NCI-H446 (cell line): ENCODE measurements at regions not wholly inside any gene's neighbourhood (a gene's known extent, or its start where the extent isn't known, plus 50 kb on each side); places are given as distances from the start of the nearest gene placed in this dataset.
"Not testable (repeated sequence)": the region's sequence is repeated elsewhere in the genome, so short reads cannot be mapped to it uniquely, and the experiment has no call there.

Experiments
- DNase-seq, 2 experiments: peaks; one replicate each; lab custom pipeline; 2025; lab: John Stamatoyannopoulos, UW

GRCh38 chr4:17010426-17011087, 112.1 kb upstream of the LDB2 start:
- DNase-seq = no peak

DNA sequence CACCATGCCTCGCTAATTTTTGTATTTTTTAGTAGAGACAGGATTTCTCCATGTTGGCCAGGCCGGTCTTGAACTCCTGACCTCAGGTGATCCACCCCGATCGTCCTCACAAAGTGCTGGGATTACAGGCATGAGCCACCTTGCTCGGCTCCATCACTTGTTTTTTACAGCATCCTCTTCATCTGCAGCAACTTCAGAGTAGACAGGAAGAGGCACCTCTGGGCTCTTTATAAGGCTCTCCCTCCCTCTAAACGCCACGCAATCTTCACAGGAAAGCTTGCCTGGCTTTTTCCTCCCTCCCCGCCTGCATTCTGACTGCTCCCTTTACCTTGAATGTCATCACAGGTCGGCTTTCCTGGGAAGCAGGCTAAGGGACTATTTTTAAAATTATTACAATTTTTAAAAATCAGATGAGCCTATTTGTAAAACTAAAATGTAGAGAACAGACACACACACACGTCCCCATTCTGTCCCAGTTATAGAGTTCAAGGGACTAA, 111.5 kb upstream of the LDB2 start:
- DNase-seq = no peak

DNA sequence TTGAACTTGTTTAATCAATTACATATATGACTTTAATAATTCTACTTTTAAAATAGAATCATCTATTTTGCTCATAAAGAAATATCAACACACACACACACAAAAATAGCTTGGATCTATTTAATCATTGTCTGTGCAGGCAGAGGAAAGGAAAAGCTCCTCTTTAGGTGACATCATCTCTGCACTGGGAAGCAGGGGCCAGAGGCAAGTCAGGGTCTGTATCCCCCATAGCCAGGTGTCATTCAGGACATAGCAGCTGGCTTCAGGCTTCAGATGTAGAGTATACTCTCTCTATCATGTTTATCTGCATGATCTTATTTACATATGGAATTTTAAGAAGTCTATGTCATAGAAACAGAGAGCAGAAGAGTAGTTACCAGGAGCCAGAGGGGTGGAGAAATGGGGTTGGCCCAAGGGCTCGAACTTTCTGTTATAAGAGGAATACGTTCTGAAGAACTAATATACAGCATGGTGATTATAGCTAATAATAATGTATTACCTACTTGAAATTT, 110.4 kb upstream of the LDB2 start:
- no peak for DNase-seq

- not testable (repeated sequence) for DNase-seq
These were observed 105.4 kb upstream of the LDB2 start for GRCh38 chr4:17003606-17004392.

DNA sequence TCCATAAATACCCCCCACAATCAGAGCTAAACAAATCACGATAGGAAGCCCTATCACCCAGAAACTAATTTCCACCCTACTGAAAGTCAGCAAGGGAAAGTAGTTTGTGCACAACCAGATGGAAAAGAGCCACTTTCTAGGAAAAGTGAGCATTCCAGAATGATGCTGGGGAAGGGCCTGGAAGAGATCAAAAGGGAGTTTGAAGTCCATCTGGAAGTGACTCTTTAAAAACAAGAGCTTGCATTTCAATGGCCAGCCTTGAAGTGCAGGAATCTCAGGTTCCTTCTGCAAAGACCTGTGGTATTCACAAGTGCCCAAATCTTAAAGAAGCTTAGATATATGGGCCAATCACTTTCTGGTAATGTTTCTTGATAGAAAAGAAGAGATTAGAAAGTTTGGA, 97.0 kb upstream of the LDB2 start:
- DNase-seq = no peak

DNA sequence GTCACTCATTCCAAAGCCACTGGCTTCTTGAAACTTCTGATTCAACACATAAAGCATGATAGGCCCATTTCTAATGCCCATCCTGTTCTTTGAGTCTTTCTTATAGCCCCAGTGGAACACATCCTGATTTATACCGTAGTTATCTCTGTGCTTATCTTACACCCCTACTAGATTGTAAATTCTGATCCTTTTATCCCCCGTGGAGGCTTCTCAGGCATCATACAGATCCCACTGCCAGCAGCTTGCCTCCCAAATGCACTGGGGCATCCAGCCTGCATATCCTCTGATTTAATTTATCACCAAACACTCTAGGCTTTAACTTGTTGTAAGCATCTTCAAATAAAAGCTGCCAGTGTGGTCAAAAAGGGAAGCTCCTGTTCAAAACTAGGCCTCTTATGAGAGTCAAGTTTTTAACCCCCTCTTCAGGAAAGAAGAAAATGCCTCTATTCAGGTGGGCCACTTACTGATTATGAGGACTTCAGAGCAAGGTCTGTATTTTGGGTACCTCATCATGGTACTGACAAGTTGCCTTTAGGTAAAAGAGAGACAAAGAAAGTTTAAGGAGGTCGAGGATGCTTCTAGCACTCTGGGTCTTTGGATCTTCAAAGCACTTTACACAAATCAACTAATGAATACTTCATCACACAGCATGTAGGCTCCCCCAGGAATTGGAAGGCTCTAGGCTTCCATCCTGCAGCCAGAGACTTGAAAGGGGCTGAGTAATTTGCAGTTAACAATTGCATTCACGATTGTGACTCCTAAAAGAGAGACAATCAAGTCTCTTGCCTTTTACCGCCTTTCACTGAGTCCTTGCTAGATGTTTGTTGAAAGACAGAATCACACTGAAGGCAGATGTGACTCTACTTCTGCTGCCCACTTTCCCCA, 95.8 kb upstream of the LDB2 start:
- DNase-seq = no peak

GRCh38 chr4:16992566-16993225, 94.3 kb upstream of the LDB2 start:
- DNase-seq = no peak

DNA sequence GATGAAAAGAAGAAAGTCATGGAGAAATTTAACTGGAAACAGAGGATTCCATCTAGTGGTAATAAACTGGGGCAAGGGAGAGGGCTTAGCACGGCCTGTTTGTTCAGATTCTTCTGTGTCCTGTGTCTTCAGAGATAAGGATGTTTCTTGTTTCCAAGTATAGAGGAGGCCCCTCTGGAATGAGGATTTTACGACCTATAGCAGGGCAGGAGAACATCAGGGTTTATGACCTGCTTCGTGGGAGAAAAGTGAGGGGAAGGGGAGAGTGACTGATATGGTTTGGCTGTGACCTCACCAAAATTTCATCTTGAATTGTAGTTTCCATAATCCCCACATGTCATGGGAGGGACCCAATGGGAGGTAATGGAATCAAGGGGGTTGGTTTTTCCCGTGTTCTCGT, 93.0 kb upstream of the LDB2 start:
- no peak for DNase-seq

DNA sequence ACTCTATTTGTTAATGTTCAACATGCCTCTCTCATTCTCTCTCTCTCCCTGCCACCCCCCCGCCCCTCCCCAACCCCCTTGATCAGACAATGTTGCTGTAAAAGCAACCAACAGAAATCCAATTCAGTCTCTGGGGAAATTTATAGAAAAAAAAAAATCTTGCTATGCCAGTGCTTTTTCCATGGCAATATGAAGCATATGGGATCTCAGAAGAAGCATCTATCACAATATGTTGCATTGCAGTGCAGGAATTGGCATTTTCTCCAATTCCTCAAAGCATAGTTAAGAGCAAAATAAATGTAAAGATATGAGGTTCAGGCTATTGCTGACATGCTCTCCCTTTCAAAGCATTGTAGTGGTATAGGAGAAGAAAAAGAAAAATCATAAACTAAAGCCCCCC, 90.9 kb upstream of the LDB2 start:
- no peak for DNase-seq

- DNase-seq = no peak
These were observed 90.4 kb upstream of the LDB2 start for GRCh38 chr4:16988814-16989213.

DNA sequence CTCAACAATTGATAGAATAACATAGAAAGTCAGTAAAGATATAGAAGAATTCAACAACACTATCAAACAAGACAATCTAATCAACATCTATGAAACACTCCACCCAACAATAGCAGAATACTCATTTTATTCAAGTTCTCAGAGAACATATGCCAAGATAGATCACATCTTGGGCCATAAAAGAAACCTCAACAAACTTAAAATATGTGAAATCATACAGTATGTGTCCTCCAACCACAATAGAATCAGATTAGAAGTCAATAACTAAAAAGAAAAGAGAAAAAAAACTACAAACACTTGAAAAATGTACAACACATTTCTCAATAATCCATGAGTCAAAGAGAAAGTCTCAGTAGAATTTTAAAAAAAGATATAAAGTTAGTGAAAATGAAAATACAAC, 78.6 kb upstream of the LDB2 start:
- no peak for DNase-seq

- DNase-seq = no peak
These were observed 71.3 kb upstream of the LDB2 start for GRCh38 chr4:16969696-16970135.

- no peak for DNase-seq
These were observed 69.3 kb upstream of the LDB2 start for GRCh38 chr4:16967722-16968121.

GRCh38 chr4:16959305-16959704, 60.9 kb upstream of the LDB2 start:
- no peak for DNase-seq

GRCh38 chr4:16952896-16953630, 54.6 kb upstream of the LDB2 start:
- DNase-seq = no peak

GRCh38 chr4:16952462-16952871, 54.0 kb upstream of the LDB2 start:
- no peak for DNase-seq
